ENCODE measurements at regions not wholly inside any gene's neighbourhood (a gene's known extent, or its start where the extent isn't known, plus 50 kb on each side); places are given as distances from the start of the nearest gene placed in this dataset.
"Not testable (repeated sequence)": the region's sequence is repeated elsewhere in the genome, so short reads cannot be mapped to it uniquely, and the experiment has no call there.

DNA sequence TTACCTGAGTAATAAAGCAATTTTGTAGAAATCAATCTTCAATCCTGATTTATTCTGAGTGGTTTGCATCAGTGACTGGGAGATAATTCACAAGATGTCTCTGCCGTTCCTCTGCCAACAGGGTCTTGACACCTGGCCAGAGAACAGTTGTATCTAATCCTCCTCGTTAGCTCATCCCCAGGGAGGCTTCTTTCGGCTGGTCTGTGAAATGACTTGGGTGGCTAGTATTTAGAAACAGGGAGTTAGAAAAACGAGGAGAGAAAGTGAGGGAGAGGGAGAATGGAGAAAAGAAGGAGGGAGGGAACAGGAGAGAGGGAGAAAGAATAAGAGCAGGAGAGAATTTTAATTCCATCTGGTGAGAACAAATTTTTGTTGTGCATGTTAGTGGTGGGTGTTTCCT lies 600.2 kb upstream of the TLE4 start:
- H3K4me3 ChIP-seq (ENCODE audit: low read length), result no peak overlapping the region
- no CpG with 5 or more reads among the region's 4 CpGs for WGBS (ENCODE audit: insufficient coverage, insufficient read length)
- H3K27me3 ChIP-seq (ENCODE audit: control insufficient read depth, insufficient read depth, low read length), result no peaks in the 10 kb centered on the region
- no peak overlapping the region for H3K27ac ChIP-seq (ENCODE audit: low read length)
- no peak for DNase-seq (ENCODE audit: low read depth, low spot score)
- peaks cover 5% of the 10 kb centered on the region; the same call in 1 of the 2 replicates for H3K4me1 ChIP-seq (ENCODE audit: control insufficient read depth, insufficient read depth, low read length)
- no peaks in the 10 kb centered on the region; the same call in 1 of the 2 replicates for H3K36me3 ChIP-seq (ENCODE audit: control insufficient read depth, insufficient read depth, low read length)
- H3K9me3 ChIP-seq (ENCODE audit: control insufficient read depth, insufficient read depth, low read length), result no peaks in the 10 kb centered on the region

- H3K27ac ChIP-seq (ENCODE audit: low read length), result no peak overlapping the region
- no peaks in the 10 kb centered on the region; the same call in 1 of the 2 replicates for H3K36me3 ChIP-seq (ENCODE audit: control insufficient read depth, insufficient read depth, low read length)
- no peaks in the 10 kb centered on the region for H3K27me3 ChIP-seq (ENCODE audit: control insufficient read depth, insufficient read depth, low read length)
- no peak overlapping the region for H3K4me3 ChIP-seq (ENCODE audit: low read length)
- H3K9me3 ChIP-seq (ENCODE audit: control insufficient read depth, insufficient read depth, low read length), result no peaks in the 10 kb centered on the region
- DNase-seq (ENCODE audit: low read depth, low spot score), result no peak
- H3K4me1 ChIP-seq (ENCODE audit: control insufficient read depth, insufficient read depth, low read length), result peaks cover 5% of the 10 kb centered on the region; the same call in 1 of the 2 replicates
- WGBS (ENCODE audit: insufficient coverage, insufficient read length), result no CpG with 5 or more reads among the region's 1 CpG
Measured at GRCh38 chr9:78972303-78972999, 599.3 kb upstream of the TLE4 start.

- H3K9me3 ChIP-seq (ENCODE audit: control insufficient read depth, insufficient read depth, low read length), result no peaks in the 10 kb centered on the region
- no peak for DNase-seq (ENCODE audit: low read depth, low spot score)
- H3K27me3 ChIP-seq (ENCODE audit: control insufficient read depth, insufficient read depth, low read length), result no peaks in the 10 kb centered on the region
- no peak overlapping the region for H3K27ac ChIP-seq (ENCODE audit: low read length)
- no peak overlapping the region for H3K4me3 ChIP-seq (ENCODE audit: low read length)
- peaks cover 5% of the 10 kb centered on the region; the same call in 1 of the 2 replicates for H3K4me1 ChIP-seq (ENCODE audit: control insufficient read depth, insufficient read depth, low read length)
- H3K36me3 ChIP-seq (ENCODE audit: control insufficient read depth, insufficient read depth, low read length), result no peaks in the 10 kb centered on the region
Measured at GRCh38 chr9:78973907-78974306, 597.9 kb upstream of the TLE4 start.

DNA sequence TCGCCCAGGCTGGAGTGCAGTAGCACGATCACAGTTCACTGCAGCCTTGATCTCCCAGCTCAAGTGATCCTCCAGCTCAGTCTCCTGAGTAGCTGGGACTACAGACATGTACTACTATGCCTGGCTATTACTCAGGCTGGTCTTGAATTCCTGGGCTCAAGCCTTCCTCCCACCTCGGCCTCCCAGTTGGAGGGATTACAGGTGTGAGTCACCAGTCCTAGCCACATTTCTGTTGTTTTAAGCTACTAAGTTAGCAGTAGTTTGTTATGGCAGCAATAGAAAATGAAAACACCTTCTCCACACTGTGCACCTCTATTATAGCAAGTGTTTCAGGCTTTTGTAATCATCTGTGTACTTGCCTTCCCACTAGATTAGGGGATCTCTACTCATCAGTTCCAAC lies 588.9 kb upstream of the TLE4 start:
- Histone ChIP-seq H3K4me1 (ENCODE audit: control insufficient read depth, insufficient read depth, low read length) (0 out of 2 replicates have a peak, but pooled peaks cover 2% of the 10 kb centered on the region), H3K36me3 (ENCODE audit: control insufficient read depth, insufficient read depth, low read length) (no peaks in the 10 kb centered on the region), H3K4me3 (ENCODE audit: low read length) (no peak overlapping the region), H3K27ac (ENCODE audit: low read length) (no peak overlapping the region), H3K27me3 (ENCODE audit: control insufficient read depth, insufficient read depth, low read length) (no peaks in the 10 kb centered on the region), H3K9me3 (ENCODE audit: control insufficient read depth, insufficient read depth, low read length) (no peaks in the 10 kb centered on the region)
- no CpG with 5 or more reads among the region's 3 CpGs for WGBS (ENCODE audit: insufficient coverage, insufficient read length)
- no peak for DNase-seq (ENCODE audit: low read depth, low spot score)

DNA sequence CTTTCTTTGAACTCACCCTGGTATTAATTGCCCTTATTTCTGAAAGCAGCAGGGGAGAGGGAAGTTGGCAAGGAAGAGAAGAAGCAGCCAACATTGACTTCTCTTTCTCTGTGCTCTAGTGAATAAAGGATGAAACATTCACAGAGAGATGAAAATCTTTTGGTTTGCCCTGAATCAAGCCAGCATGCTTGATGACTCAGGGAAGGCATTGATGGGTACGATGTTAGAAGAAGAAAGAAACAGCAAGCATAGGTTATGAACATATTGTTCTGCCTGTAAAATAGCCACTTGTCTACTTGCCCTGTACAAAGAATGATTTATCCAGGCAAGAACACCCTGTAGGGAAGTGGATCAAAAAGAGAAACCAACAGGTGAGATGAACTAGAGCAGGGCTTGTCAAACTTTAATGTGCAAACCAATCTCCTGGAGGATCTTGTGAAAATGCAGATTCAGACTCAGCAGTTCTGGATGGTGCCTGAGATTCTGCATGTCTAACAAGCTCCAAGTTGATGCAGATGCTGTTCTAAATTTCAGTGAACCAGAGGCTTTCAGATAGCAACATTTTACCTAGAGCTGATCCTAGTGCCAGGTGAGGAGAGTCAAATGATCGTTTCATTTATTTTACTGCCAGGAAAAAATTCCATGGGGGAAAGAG lies 586.6 kb upstream of the TLE4 start:
- WGBS (ENCODE audit: insufficient coverage, insufficient read length), result no CpG with 5 or more reads among the region's 2 CpGs
- no peaks in the 10 kb centered on the region for H3K27me3 ChIP-seq (ENCODE audit: control insufficient read depth, insufficient read depth, low read length)
- no peak for DNase-seq (ENCODE audit: low read depth, low spot score)
- H3K4me1 ChIP-seq (ENCODE audit: control insufficient read depth, insufficient read depth, low read length), result 0 out of 2 replicates have a peak, but pooled peaks cover 2% of the 10 kb centered on the region
- no peak overlapping the region for H3K4me3 ChIP-seq (ENCODE audit: low read length)
- no peak overlapping the region for H3K27ac ChIP-seq (ENCODE audit: low read length)
- no peaks in the 10 kb centered on the region for H3K36me3 ChIP-seq (ENCODE audit: control insufficient read depth, insufficient read depth, low read length)
- H3K9me3 ChIP-seq (ENCODE audit: control insufficient read depth, insufficient read depth, low read length), result no peaks in the 10 kb centered on the region

- WGBS (ENCODE audit: insufficient coverage, insufficient read length), result no CpG with 5 or more reads among the region's 2 CpGs
- no peak for DNase-seq (ENCODE audit: low read depth, low spot score)
- no peaks in the 10 kb centered on the region for H3K36me3 ChIP-seq (ENCODE audit: control insufficient read depth, insufficient read depth, low read length)
- no peak overlapping the region for H3K27ac ChIP-seq (ENCODE audit: low read length)
- H3K9me3 ChIP-seq (ENCODE audit: control insufficient read depth, insufficient read depth, low read length), result no peaks in the 10 kb centered on the region
- no peak overlapping the region for H3K4me3 ChIP-seq (ENCODE audit: low read length)
- H3K27me3 ChIP-seq (ENCODE audit: control insufficient read depth, insufficient read depth, low read length), result no peaks in the 10 kb centered on the region
- 0 out of 2 replicates have a peak, but pooled peaks cover 2% of the 10 kb centered on the region for H3K4me1 ChIP-seq (ENCODE audit: control insufficient read depth, insufficient read depth, low read length)
Measured at GRCh38 chr9:78986446-78986845, 585.3 kb upstream of the TLE4 start.

GRCh38 chr9:78989031-78989658 lies 582.6 kb upstream of the TLE4 start:
- DNase-seq (ENCODE audit: low read depth, low spot score), result no peak
- H3K36me3 ChIP-seq (ENCODE audit: control insufficient read depth, insufficient read depth, low read length), result no peaks in the 10 kb centered on the region
- no peaks in the 10 kb centered on the region for H3K9me3 ChIP-seq (ENCODE audit: control insufficient read depth, insufficient read depth, low read length)
- whole genome bisulfite sequencing (ENCODE audit: insufficient coverage, insufficient read length), result 100% methylated on average over 1 of the region's 2 CpGs
- no peak overlapping the region for H3K27ac ChIP-seq (ENCODE audit: low read length)
- H3K4me1 ChIP-seq (ENCODE audit: control insufficient read depth, insufficient read depth, low read length), result 0 out of 2 replicates have a peak, but pooled peaks cover 2% of the 10 kb centered on the region
- H3K4me3 ChIP-seq (ENCODE audit: low read length), result no peak overlapping the region
- H3K27me3 ChIP-seq (ENCODE audit: control insufficient read depth, insufficient read depth, low read length), result no peaks in the 10 kb centered on the region

GRCh38 chr9:78994471-78994870 lies 577.3 kb upstream of the TLE4 start:
- Histone ChIP-seq H3K36me3 (ENCODE audit: control insufficient read depth, insufficient read depth, low read length) (no peaks in the 10 kb centered on the region), H3K27me3 (ENCODE audit: control insufficient read depth, insufficient read depth, low read length) (no peaks in the 10 kb centered on the region), H3K27ac (ENCODE audit: low read length) (no peak overlapping the region), H3K4me3 (ENCODE audit: low read length) (no peak overlapping the region), H3K9me3 (ENCODE audit: control insufficient read depth, insufficient read depth, low read length) (no peaks in the 10 kb centered on the region), H3K4me1 (ENCODE audit: control insufficient read depth, insufficient read depth, low read length) (no peaks in the 10 kb centered on the region)
- WGBS (ENCODE audit: insufficient coverage, insufficient read length), result no CpG with 5 or more reads among the region's 3 CpGs
- DNase-seq (ENCODE audit: low read depth, low spot score), result no peak

GRCh38 chr9:78994974-78995373 lies 576.8 kb upstream of the TLE4 start:
- H3K36me3 ChIP-seq (ENCODE audit: control insufficient read depth, insufficient read depth, low read length); DNase-seq (ENCODE audit: low read depth, low spot score); H3K4me3 ChIP-seq (ENCODE audit: low read length); H3K9me3 ChIP-seq (ENCODE audit: control insufficient read depth, insufficient read depth, low read length); H3K4me1 ChIP-seq (ENCODE audit: control insufficient read depth, insufficient read depth, low read length); H3K27me3 ChIP-seq (ENCODE audit: control insufficient read depth, insufficient read depth, low read length); H3K27ac ChIP-seq (ENCODE audit: low read length): not testable (repeated sequence)
- WGBS (ENCODE audit: insufficient coverage, insufficient read length), result no CpG with 5 or more reads among the region's 2 CpGs

GRCh38 chr9:78997296-78997695 lies 574.5 kb upstream of the TLE4 start:
- H3K4me3 ChIP-seq (ENCODE audit: low read length), result no peak overlapping the region
- H3K4me1 ChIP-seq (ENCODE audit: control insufficient read depth, insufficient read depth, low read length), result no peaks in the 10 kb centered on the region
- H3K27me3 ChIP-seq (ENCODE audit: control insufficient read depth, insufficient read depth, low read length), result no peaks in the 10 kb centered on the region
- no peaks in the 10 kb centered on the region for H3K36me3 ChIP-seq (ENCODE audit: control insufficient read depth, insufficient read depth, low read length)
- H3K9me3 ChIP-seq (ENCODE audit: control insufficient read depth, insufficient read depth, low read length), result no peaks in the 10 kb centered on the region
- no peak for DNase-seq (ENCODE audit: low read depth, low spot score)
- H3K27ac ChIP-seq (ENCODE audit: low read length), result no peak overlapping the region

Measured in iPS DF 6.9 (cell line).